HG02678 (cell line): ENCODE measurements at regions not wholly inside any gene's neighbourhood (a gene's known extent, or its start where the extent isn't known, plus 50 kb on each side); places are given as distances from the start of the nearest gene placed in this dataset.
A peak's percentile ranks its signal among the peaks of the same experiment; 100 is the strongest.

Source experiments
- ATAC-seq: cut with Tn5 transposase; IDR thresholded peaks from one replicate; pipeline ENCODE4 v1.9.1; 2021; ENCODE audit warnings: mild to moderate bottlenecking, moderate library complexity; ENCODE audit not compliant: unreplicated experiment

DNA sequence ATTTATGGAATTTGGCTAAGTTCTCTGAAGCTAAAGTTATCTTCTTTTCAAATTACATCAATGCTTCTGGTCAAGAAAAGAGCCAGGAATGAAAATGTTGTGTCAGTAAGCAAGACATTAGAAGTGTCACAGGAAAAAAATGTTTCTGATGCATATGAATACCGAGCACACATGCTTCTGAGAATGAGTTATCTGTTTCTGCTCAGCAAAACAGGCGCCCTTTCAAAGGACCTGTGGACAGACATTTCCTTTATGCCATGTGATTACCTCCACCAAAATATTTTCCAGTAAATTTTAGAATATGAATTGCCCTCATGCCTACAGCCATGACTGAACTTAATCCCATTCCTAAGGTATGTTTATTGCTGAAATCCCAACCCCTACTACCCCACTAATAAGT lies 55.4 kb upstream of the RNF180 start:
- ATAC-seq, result no peak

- no peak for ATAC-seq
Measured at GRCh38 chr5:64108674-64109073, 57.0 kb upstream of the RNF180 start.

DNA sequence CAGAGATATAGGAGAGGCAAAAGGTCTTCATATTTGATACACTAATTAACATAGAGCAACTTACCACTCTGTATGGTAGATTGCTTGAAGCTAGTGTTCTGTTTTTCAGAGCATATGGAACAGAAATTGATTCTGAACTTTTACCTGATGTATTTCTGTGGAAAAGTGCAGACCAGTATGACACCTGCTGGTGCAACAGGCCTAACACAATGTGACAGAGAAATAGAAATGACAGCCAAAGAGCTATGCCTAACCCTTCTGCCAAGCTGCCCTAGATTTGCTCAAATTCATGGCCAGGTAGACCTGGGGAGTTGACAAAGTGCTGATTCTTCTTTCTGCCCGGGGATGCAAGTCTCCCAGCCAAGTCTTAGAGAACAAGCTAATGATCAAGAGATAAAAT lies 65.4 kb upstream of the RNF180 start:
- no peak for ATAC-seq

GRCh38 chr5:64096771-64097170 lies 68.9 kb upstream of the RNF180 start:
- ATAC-seq, result no peak

- ATAC-seq, result no peak
Measured at GRCh38 chr5:64077589-64077988, 88.1 kb upstream of the RNF180 start.

GRCh38 chr5:64074533-64074932 lies 91.1 kb upstream of the RNF180 start:
- ATAC-seq, result peak; percentile 74

DNA sequence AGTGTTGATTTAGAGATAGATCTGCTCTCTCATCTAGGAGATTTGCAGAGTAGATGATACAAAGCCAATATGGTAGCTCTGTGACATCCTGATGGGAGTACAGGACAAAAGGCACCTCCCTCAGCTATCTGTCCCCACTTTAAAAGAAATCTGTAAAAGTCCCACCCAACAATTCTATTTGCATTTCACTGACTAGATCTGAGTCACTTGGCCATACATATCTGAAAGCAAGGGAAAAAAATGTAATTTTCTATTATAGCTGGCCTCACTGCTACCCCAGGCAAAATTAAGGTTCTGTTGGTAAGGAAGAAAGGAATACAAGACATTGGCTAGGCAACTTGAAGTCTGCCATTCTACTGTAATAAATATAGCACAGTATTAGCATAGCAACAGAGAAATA lies 96.2 kb upstream of the RNF180 start:
- no peak for ATAC-seq

- no peak for ATAC-seq
Measured at GRCh38 chr5:64050296-64050695, 88.1 kb upstream of the HTR1A start.

DNA sequence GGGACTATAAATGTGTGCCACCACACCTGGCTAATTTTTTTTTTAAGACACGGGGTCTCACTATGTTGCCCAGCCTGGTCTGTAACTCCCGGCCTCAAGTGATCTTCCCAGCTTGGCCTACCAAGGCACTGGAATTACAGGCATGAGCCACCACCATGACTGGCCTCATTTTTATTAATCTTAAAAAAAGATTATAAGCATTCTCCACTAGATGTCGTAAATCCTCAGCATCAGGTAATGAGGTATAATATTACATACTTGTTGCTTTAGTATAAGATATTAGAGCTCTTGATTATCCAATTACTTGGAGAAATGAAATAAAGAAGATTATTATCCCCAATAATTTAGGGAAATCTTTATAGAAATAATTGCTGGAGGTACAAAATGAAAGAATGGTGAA lies 78.2 kb upstream of the HTR1A start:
- ATAC-seq, result no peak

- ATAC-seq, result no peak
Measured at GRCh38 chr5:64026493-64026892, 64.2 kb upstream of the HTR1A start.

DNA sequence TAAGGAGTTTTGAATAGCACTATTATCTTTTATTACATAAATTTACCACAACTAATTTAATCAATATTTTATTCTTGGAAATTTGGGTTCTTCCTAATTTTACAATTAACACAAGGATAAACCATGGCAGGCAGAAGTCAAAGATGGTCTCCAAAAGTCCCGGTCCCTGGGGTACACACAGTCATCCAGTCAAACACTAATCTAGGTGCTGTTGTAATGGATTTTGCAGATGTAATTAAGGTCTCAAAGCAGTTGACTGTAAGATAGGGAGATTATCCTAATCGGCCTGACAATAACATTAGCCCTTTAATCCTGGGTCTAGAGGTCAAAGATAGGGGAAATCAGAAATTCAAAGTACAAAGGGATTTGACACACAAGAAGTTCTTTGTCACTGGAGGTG lies 57.5 kb upstream of the HTR1A start:
- ATAC-seq, result no peak

GRCh38 chr5:64018966-64019365 lies 56.7 kb upstream of the HTR1A start:
- ATAC-seq, result no peak

GRCh38 chr5:64015824-64016223 lies 53.6 kb upstream of the HTR1A start:
- no peak for ATAC-seq
